NCI-H446 (cell line): ENCODE measurements at regions not wholly inside any gene's neighbourhood (a gene's known extent, or its start where the extent isn't known, plus 50 kb on each side); places are given as distances from the start of the nearest gene placed in this dataset.

Experiments used
- DNase-seq, 2 experiments: peaks; one replicate each; lab custom pipeline; 2025; lab: John Stamatoyannopoulos, UW

GRCh38 chr13:72109863-72110262 lies 242.9 kb upstream of the DACH1 start:
- DNase-seq = no peak

- no peak for DNase-seq
Observed at GRCh38 chr13:72104656-72105180, 237.7 kb upstream of the DACH1 start.

GRCh38 chr13:72101768-72102400 lies 234.9 kb upstream of the DACH1 start:
- no peak for DNase-seq

- DNase-seq = no peak
Observed at GRCh38 chr13:72100339-72100738, 233.3 kb upstream of the DACH1 start.

- DNase-seq = no peak
Observed at GRCh38 chr13:72097568-72097967, 230.6 kb upstream of the DACH1 start.

- DNase-seq = no peak
Observed at GRCh38 chr13:72093262-72093661, 226.3 kb upstream of the DACH1 start.

GRCh38 chr13:72074663-72075062 lies 207.7 kb upstream of the DACH1 start:
- DNase-seq = no peak

- DNase-seq = no peak
Observed at GRCh38 chr13:72072261-72072660, 205.3 kb upstream of the DACH1 start.

- DNase-seq = no peak
Observed at GRCh38 chr13:72071713-72072112, 204.7 kb upstream of the DACH1 start.

- no peak for DNase-seq
Observed at GRCh38 chr13:72062566-72062965, 195.6 kb upstream of the DACH1 start.

- no peak for DNase-seq
Observed at GRCh38 chr13:72061613-72062012, 194.6 kb upstream of the DACH1 start.

- no peak for DNase-seq
Observed at GRCh38 chr13:72050251-72050650, 183.2 kb upstream of the DACH1 start.

- DNase-seq = no peak
Observed at GRCh38 chr13:72043366-72043765, 176.4 kb upstream of the DACH1 start.

- no peak for DNase-seq
Observed at GRCh38 chr13:72041165-72041564, 174.2 kb upstream of the DACH1 start.

GRCh38 chr13:72039126-72039525 lies 172.1 kb upstream of the DACH1 start:
- no peak for DNase-seq

GRCh38 chr13:72029981-72030380 lies 163.0 kb upstream of the DACH1 start:
- DNase-seq = no peak

GRCh38 chr13:72025836-72026235 lies 158.8 kb upstream of the DACH1 start:
- DNase-seq = no peak

- no peak for DNase-seq
Observed at GRCh38 chr13:72023895-72024294, 156.9 kb upstream of the DACH1 start.

- DNase-seq = no peak
Observed at GRCh38 chr13:72005455-72005854, 138.5 kb upstream of the DACH1 start.

- no peak for DNase-seq
Observed at GRCh38 chr13:72004784-72005374, 137.9 kb upstream of the DACH1 start.

GRCh38 chr13:72004246-72004645 lies 137.2 kb upstream of the DACH1 start:
- no peak for DNase-seq

- no peak for DNase-seq
Observed at GRCh38 chr13:71998223-71998622, 131.2 kb upstream of the DACH1 start.

- DNase-seq = no peak
Observed at GRCh38 chr13:71979616-71980015, 112.6 kb upstream of the DACH1 start.

GRCh38 chr13:71977028-71977427 lies 110.0 kb upstream of the DACH1 start:
- DNase-seq = no peak
